Astrocyte (in vitro differentiated cells and primary cell): ENCODE measurements at regions not wholly inside any gene's neighbourhood (a gene's known extent, or its start where the extent isn't known, plus 50 kb on each side); places are given as distances from the start of the nearest gene placed in this dataset.

Experiments used
- DNase-seq: peaks from one replicate; pipeline ENCODE4 v3.0.0-alpha.2; 2010; ENCODE audit warnings: low read depth
- FAIRE-seq: peaks from 2 replicates; lab custom pipeline; 2011; peaks lifted over from hg19 to GRCh38; lab: Jason Lieb, UNC
- H2AFZ ChIP-seq: 2 replicates; pipeline ENCODE4 v1.6.0; 2012; ENCODE audit warnings: low read depth, low read length, inconsistent platforms
- H3K27ac ChIP-seq: 2 replicates; pipeline ENCODE4 v1.5.1; 2011; ENCODE audit warnings: low read depth, low read length, inconsistent platforms
- H3K27me3 ChIP-seq: 2 replicates; pipeline ENCODE4 v1.6.0; 2011; ENCODE audit warnings: low read length, inconsistent platforms; ENCODE audit not compliant: insufficient read depth
- H3K36me3 ChIP-seq: 2 replicates; pipeline ENCODE4 v1.5.1; 2011; ENCODE audit warnings: low read length, inconsistent platforms; ENCODE audit not compliant: insufficient read depth
- H3K4me1 ChIP-seq: 2 replicates; pipeline ENCODE4 v1.5.1; 2011; ENCODE audit warnings: low read length, inconsistent platforms; ENCODE audit not compliant: insufficient read depth
- H3K4me2 ChIP-seq: 2 replicates; pipeline ENCODE4 v1.6.0; 2012; ENCODE audit warnings: low read length, inconsistent platforms
- H3K4me3 ChIP-seq: 2 replicates; pipeline ENCODE4 v1.5.1; 2011; ENCODE audit warnings: low read depth, mild to moderate bottlenecking, low read length, inconsistent platforms; ENCODE audit not compliant: insufficient read depth
- H3K79me2 ChIP-seq: 2 replicates; pipeline ENCODE4 v1.6.0; 2012; ENCODE audit warnings: mild to moderate bottlenecking, low read length, inconsistent platforms; ENCODE audit not compliant: insufficient read depth
- H3K9ac ChIP-seq: 2 replicates; pipeline ENCODE4 v1.6.0; 2012; ENCODE audit warnings: mild to moderate bottlenecking, low read length, inconsistent platforms
- H3K9me3 ChIP-seq: 2 replicates; pipeline ENCODE4 v1.5.1; 2012; ENCODE audit warnings: low read depth, mild to moderate bottlenecking, low read length, inconsistent platforms; ENCODE audit not compliant: insufficient read depth
- H4K20me1 ChIP-seq: 2 replicates; pipeline ENCODE4 v1.6.0; 2012; ENCODE audit warnings: low read length, inconsistent platforms; ENCODE audit not compliant: insufficient read depth
- H3K27ac Mint-ChIP-seq: one replicate; pipeline ENCODE4 v1.8.0; 2021; ENCODE audit warnings: mild to moderate bottlenecking, mixed read lengths; ENCODE audit not compliant: unreplicated experiment
- H3K27me3 Mint-ChIP-seq: one replicate; pipeline ENCODE4 v1.8.0; 2021; ENCODE audit warnings: low read depth, mixed read lengths; ENCODE audit not compliant: unreplicated experiment
- H3K36me3 Mint-ChIP-seq: one replicate; pipeline ENCODE4 v1.8.0; 2021; ENCODE audit warnings: low read depth, mixed read lengths; ENCODE audit not compliant: unreplicated experiment
- H3K4me1 Mint-ChIP-seq: one replicate; pipeline ENCODE4 v1.8.0; 2021; ENCODE audit warnings: low read depth, mixed read lengths; ENCODE audit not compliant: unreplicated experiment
- H3K4me3 Mint-ChIP-seq: one replicate; pipeline ENCODE4 v1.8.0; 2021; ENCODE audit warnings: mild to moderate bottlenecking, moderate library complexity, mixed read lengths; ENCODE audit not compliant: unreplicated experiment
- H3K9me3 Mint-ChIP-seq: one replicate; pipeline ENCODE4 v1.8.0; 2021; ENCODE audit warnings: mild to moderate bottlenecking, mixed read lengths; ENCODE audit not compliant: unreplicated experiment
- EZH2 ChIP-seq: IDR thresholded peaks from 2 replicates; pipeline ENCODE4 v1.6.1; 2012; ENCODE audit warnings: mild to moderate bottlenecking, low read length, inconsistent platforms; ENCODE audit not compliant: insufficient read depth
- TF ChIP-seq, protein P1 (sequence below): IDR thresholded peaks from 2 replicates; pipeline ENCODE4 v1.5.1; 2011; ENCODE audit warnings: low read depth, mild to moderate bottlenecking, inconsistent platforms, low read length, moderate library complexity; ENCODE audit not compliant: insufficient read depth

DNA sequence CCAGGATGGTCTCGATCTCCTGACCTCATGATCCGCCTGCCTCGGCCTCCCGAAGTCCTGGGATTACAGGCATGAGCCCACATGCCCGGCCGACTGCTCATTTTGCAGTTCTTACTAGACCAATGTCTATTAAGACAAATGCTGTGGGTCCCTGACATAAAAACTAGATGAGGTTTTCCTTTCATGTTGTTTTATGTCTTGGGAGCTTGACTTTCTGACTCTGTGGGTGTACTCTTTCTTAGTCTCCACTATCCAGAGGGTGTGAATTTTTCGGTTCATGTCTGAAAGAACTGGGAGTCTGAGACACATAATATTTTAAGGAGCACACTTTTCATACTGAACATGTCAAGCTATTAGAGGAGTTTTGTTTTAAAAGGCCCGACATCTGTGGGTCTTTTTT is 744.9 kb upstream of the B3GALT2 start:
- DNase-seq (no peak), FAIRE-seq (no peak)
- Mint-ChIP-seq H3K27me3 (no peaks in the 10 kb centered on the region), H3K4me1 (no peaks in the 10 kb centered on the region), H3K4me3 (no peak overlapping the region), H3K27ac (no peak overlapping the region), H3K9me3 (peaks cover 3% of the 10 kb centered on the region), H3K36me3 (no peaks in the 10 kb centered on the region)
- Histone ChIP-seq H3K9me3 (peaks cover 9% of the 10 kb centered on the region), H3K79me2 (no peaks in the 10 kb centered on the region), H4K20me1 (no peaks in the 10 kb centered on the region), H2AFZ (no peak overlapping the region), H3K4me3 (no peak overlapping the region), H3K9ac (no peak overlapping the region), H3K4me1 (no peaks in the 10 kb centered on the region), H3K27me3 (no peaks in the 10 kb centered on the region), H3K36me3 (no peaks in the 10 kb centered on the region), H3K4me2 (no peak overlapping the region), H3K27ac (no peak overlapping the region)
- TF ChIP-seq, protein P1, sequence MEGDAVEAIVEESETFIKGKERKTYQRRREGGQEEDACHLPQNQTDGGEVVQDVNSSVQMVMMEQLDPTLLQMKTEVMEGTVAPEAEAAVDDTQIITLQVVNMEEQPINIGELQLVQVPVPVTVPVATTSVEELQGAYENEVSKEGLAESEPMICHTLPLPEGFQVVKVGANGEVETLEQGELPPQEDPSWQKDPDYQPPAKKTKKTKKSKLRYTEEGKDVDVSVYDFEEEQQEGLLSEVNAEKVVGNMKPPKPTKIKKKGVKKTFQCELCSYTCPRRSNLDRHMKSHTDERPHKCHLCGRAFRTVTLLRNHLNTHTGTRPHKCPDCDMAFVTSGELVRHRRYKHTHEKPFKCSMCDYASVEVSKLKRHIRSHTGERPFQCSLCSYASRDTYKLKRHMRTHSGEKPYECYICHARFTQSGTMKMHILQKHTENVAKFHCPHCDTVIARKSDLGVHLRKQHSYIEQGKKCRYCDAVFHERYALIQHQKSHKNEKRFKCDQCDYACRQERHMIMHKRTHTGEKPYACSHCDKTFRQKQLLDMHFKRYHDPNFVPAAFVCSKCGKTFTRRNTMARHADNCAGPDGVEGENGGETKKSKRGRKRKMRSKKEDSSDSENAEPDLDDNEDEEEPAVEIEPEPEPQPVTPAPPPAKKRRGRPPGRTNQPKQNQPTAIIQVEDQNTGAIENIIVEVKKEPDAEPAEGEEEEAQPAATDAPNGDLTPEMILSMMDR = no peak
- no peak for TF ChIP-seq EZH2

DNA sequence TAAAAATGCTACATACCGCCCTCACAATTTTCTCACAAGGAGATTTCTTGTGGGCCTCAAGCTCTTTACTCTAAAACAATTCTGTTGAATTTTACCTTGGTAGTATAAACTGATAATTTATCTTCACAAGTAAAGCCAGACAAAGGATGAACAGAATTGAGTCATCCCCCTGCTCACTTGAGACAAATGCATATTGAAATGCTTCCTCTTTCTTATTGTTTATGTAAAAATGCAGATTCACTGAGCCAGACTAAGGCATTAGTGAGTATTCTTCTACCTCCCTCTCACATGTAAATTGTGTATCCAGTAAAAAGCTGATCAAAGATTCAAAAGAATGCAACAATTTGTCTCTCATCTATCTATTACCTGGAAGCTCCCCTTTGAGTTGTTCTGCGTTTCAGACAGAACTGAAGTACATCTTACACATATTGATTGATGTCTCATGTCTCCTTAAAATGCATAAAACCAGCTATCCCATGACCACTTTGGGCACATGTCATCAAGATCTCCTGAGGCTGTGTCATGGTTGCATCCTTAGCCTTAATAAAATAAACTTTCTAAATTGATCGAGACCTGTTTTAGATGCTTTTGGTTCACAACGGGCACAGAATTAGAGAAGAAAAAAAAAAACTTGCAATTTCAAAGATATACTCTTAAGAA is 743.1 kb upstream of the B3GALT2 start:
- no peak overlapping the region for H3K27ac Mint-ChIP-seq
- Histone ChIP-seq H3K9ac (no peak overlapping the region), H3K4me2 (no peak overlapping the region), H2AFZ (no peak overlapping the region), H3K79me2 (no peaks in the 10 kb centered on the region), H4K20me1 (no peaks in the 10 kb centered on the region), H3K36me3 (no peaks in the 10 kb centered on the region), H3K27me3 (no peaks in the 10 kb centered on the region), H3K4me1 (no peaks in the 10 kb centered on the region), H3K4me3 (no peak overlapping the region), H3K9me3 (peaks cover 9% of the 10 kb centered on the region), H3K27ac (no peak overlapping the region)
- FAIRE-seq = no peak
- H3K4me3 Mint-ChIP-seq = no peak overlapping the region
- H3K9me3 Mint-ChIP-seq = peaks cover 3% of the 10 kb centered on the region
- no peaks in the 10 kb centered on the region for H3K36me3 Mint-ChIP-seq
- no peak for TF ChIP-seq EZH2
- TF ChIP-seq, protein P1 = no peak
- H3K27me3 Mint-ChIP-seq = no peaks in the 10 kb centered on the region
- H3K4me1 Mint-ChIP-seq = no peaks in the 10 kb centered on the region
- DNase-seq = peak; percentile 10

DNA sequence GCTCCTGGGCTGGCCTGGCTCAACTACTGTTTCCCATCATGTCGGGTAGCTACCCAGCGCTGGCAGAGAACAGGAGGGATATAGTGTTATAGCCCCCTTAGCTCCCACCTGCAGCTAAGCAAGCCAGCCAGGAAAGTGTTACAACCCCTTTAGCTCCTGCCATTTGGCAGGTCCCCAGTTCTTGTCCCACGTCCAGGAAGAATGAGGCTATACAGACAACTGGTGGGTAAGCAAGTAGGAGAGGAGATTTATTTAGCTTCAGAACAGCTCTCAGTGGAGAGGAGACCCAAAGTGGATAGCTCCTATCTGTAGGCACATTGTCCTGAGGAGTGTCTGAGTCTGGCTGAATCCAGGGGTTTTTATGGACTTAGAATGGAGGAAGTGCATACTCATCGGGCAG is 741.1 kb upstream of the B3GALT2 start:
- Mint-ChIP-seq H3K9me3 (peaks cover 3% of the 10 kb centered on the region), H3K27me3 (no peaks in the 10 kb centered on the region), H3K4me1 (no peaks in the 10 kb centered on the region), H3K4me3 (no peak overlapping the region), H3K27ac (no peak overlapping the region), H3K36me3 (no peaks in the 10 kb centered on the region)
- DNase-seq (no peak), FAIRE-seq (no peak)
- no peak overlapping the region for H3K27ac ChIP-seq
- H3K4me2 ChIP-seq = no peak overlapping the region
- H4K20me1 ChIP-seq = no peaks in the 10 kb centered on the region
- H2AFZ ChIP-seq = no peak overlapping the region
- H3K36me3 ChIP-seq = no peaks in the 10 kb centered on the region
- TF ChIP-seq, protein P1 = no peak
- TF ChIP-seq EZH2 = no peak
- peaks cover 9% of the 10 kb centered on the region for H3K9me3 ChIP-seq
- no peaks in the 10 kb centered on the region for H3K27me3 ChIP-seq
- H3K79me2 ChIP-seq = no peaks in the 10 kb centered on the region
- H3K4me1 ChIP-seq = no peaks in the 10 kb centered on the region
- H3K4me3 ChIP-seq = no peak overlapping the region
- H3K9ac ChIP-seq = no peak overlapping the region
